ENCODE measurements at regions not wholly inside any gene's neighbourhood (a gene's known extent, or its start where the extent isn't known, plus 50 kb on each side); places are given as distances from the start of the nearest gene placed in this dataset.

DNA sequence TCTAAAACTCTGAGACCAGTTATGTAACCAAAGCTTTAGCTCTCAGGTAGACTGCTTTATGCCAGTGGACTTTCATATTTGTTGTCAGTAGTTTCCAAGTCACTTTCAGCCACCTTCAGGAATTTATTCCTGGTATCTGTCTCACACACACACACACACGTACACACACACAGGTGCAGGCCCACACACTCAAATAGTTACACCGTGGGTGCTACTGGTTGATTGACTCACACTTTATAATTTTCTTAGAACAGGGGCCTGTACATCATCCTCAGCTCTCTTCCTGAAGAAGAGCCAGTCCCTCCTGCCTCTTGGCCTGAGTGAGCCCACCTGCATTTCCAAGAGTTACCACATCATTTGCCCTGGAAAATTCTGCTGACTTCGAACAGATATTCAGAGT is 555.2 kb downstream of the SOX6 start:
- Histone ChIP-seq H3K9me3 (ENCODE audit: control insufficient read depth, insufficient read depth, low read length) (no peaks in the 10 kb centered on the region), H3K4me1 (ENCODE audit: control insufficient read depth, insufficient read depth, low read length) (no peaks in the 10 kb centered on the region), H3K36me3 (ENCODE audit: control insufficient read depth, insufficient read depth, low read length) (no peaks in the 10 kb centered on the region), H3K4me3 (ENCODE audit: low read length) (no peak overlapping the region), H3K27me3 (ENCODE audit: control insufficient read depth, insufficient read depth, low read length) (no peaks in the 10 kb centered on the region), H3K27ac (ENCODE audit: low read length) (no peak overlapping the region)
- ATAC-seq, result no peak
- no peaks in the 10 kb centered on the region for H3K4me1 Mint-ChIP-seq
- intact Hi-C loops (cut with micrococcal nuclease), result no loop called here
- H3K27me3 Mint-ChIP-seq (ENCODE audit: low read depth in 2 of 2), result no peaks in the 10 kb centered on the region
- H3K36me3 Mint-ChIP-seq, result no peaks in the 10 kb centered on the region
- no peak overlapping the region for H3K4me3 Mint-ChIP-seq
- no peak for DNase-seq
- TF ChIP-seq CTCF (IDR thresholded peaks at IDR 0.05), result no peak
- peaks cover 0 to 2% of the 10 kb centered on the region in 2 donors for H3K9me3 Mint-ChIP-seq
- H3K27ac Mint-ChIP-seq, result no peak overlapping the region
- WGBS (ENCODE audit: insufficient coverage), result 75% methylated on average over 3 of the region's 3 CpGs

- 96% methylated on average over 5 of the region's 5 CpGs for WGBS (ENCODE audit: insufficient coverage)
- intact Hi-C loops (cut with micrococcal nuclease), result no loop called here
- TF ChIP-seq CTCF (IDR thresholded peaks at IDR 0.05), result no peak
Observed at GRCh38 chr11:15801616-15802015, 554.7 kb downstream of the SOX6 start.

GRCh38 chr11:15805726-15806125 is 550.6 kb downstream of the SOX6 start:
- H3K4me1 Mint-ChIP-seq, result no peaks in the 10 kb centered on the region
- peaks cover 0 to 2% of the 10 kb centered on the region in 2 donors for H3K9me3 Mint-ChIP-seq

More at GRCh38 chr11:15801616-15802015, 554.7 kb downstream of the SOX6 start:
- no peak overlapping the region for H3K27ac Mint-ChIP-seq
- Histone ChIP-seq H3K4me1 (ENCODE audit: control insufficient read depth, insufficient read depth, low read length) (no peaks in the 10 kb centered on the region), H3K9me3 (ENCODE audit: control insufficient read depth, insufficient read depth, low read length) (no peaks in the 10 kb centered on the region), H3K27me3 (ENCODE audit: control insufficient read depth, insufficient read depth, low read length) (no peaks in the 10 kb centered on the region), H3K4me3 (ENCODE audit: low read length) (no peak overlapping the region), H3K27ac (ENCODE audit: low read length) (no peak overlapping the region), H3K36me3 (ENCODE audit: control insufficient read depth, insufficient read depth, low read length) (no peaks in the 10 kb centered on the region)
- H3K27me3 Mint-ChIP-seq (ENCODE audit: low read depth in 2 of 2), result no peaks in the 10 kb centered on the region
- H3K36me3 Mint-ChIP-seq, result no peaks in the 10 kb centered on the region
- ATAC-seq, result no peak
- H3K9me3 Mint-ChIP-seq, result peaks cover 0 to 2% of the 10 kb centered on the region in 2 donors
- no peak for DNase-seq
- H3K4me3 Mint-ChIP-seq, result no peak overlapping the region
- no peaks in the 10 kb centered on the region for H3K4me1 Mint-ChIP-seq

More at GRCh38 chr11:15805726-15806125, 550.6 kb downstream of the SOX6 start:
- H3K4me1 ChIP-seq (ENCODE audit: control insufficient read depth, insufficient read depth, low read length), result no peaks in the 10 kb centered on the region
- H3K27ac Mint-ChIP-seq, result no peak overlapping the region
- intact Hi-C loops (cut with micrococcal nuclease), result no loop called here
- no peaks in the 10 kb centered on the region for H3K36me3 Mint-ChIP-seq
- DNase-seq (no peak), ATAC-seq (no peak)
- no peaks in the 10 kb centered on the region for H3K27me3 ChIP-seq (ENCODE audit: control insufficient read depth, insufficient read depth, low read length)
- no peak for TF ChIP-seq CTCF (IDR thresholded peaks at IDR 0.05)
- H3K36me3 ChIP-seq (ENCODE audit: control insufficient read depth, insufficient read depth, low read length), result no peaks in the 10 kb centered on the region
- H3K4me3 Mint-ChIP-seq, result no peak overlapping the region
- 43% methylated on average over 1 of the region's 1 CpG for WGBS (ENCODE audit: insufficient coverage)
- H3K27ac ChIP-seq (ENCODE audit: low read length), result no peak overlapping the region
- H3K27me3 Mint-ChIP-seq (ENCODE audit: low read depth in 2 of 2), result no peaks in the 10 kb centered on the region
- H3K4me3 ChIP-seq (ENCODE audit: low read length), result no peak overlapping the region
- no peaks in the 10 kb centered on the region for H3K9me3 ChIP-seq (ENCODE audit: control insufficient read depth, insufficient read depth, low read length)

All from natural killer cell (primary cell).